Islet precursor cell (in vitro differentiated cells): ENCODE measurements at regions not wholly inside any gene's neighbourhood (a gene's known extent, or its start where the extent isn't known, plus 50 kb on each side); places are given as distances from the start of the nearest gene placed in this dataset.

Experiments
- DNase-seq: peaks from one replicate; pipeline ENCODE4 v3.0.0-alpha.2; 2018

DNA sequence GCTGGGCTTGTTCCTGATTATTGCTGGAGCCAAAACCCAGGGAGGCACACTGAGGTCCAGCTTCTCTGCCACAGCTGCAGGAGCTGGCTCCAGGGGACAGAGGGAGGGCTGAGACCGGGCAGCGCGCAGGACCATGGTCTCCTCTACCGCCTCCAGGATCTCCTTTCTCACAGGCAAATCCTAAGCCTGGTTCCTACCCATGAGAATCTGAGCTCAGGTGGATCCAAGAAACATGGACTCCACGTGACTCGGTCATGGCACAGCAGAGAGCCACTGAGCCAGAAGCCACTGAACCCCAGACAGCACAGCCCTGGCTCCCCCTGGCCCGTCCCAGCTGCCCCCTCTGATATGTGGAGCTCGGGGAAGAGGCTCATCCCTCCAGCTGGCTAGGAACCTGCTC lies 653.4 kb upstream of the ID2 start:
- DNase-seq: no peak

DNA sequence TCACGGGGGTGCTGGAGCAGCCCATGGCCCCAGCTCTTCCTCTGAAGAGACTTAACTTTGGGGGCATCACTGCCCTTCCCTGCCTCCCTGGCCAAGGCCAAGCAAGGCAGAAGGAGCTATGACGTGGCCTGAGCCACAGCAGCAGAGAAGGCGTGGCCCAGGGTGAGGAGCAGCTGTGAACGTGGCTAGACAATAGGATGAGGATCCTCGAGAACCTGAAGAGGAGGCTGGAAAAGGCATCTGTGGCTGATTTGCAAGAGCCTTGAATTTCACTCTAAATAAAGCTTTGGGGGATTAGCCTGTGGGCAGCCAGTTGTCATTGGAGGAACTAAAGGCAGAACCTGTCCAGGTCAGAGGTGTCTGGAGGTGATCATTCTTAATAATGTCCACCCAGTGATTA lies 652.9 kb upstream of the ID2 start:
- DNase-seq: no peak

DNA sequence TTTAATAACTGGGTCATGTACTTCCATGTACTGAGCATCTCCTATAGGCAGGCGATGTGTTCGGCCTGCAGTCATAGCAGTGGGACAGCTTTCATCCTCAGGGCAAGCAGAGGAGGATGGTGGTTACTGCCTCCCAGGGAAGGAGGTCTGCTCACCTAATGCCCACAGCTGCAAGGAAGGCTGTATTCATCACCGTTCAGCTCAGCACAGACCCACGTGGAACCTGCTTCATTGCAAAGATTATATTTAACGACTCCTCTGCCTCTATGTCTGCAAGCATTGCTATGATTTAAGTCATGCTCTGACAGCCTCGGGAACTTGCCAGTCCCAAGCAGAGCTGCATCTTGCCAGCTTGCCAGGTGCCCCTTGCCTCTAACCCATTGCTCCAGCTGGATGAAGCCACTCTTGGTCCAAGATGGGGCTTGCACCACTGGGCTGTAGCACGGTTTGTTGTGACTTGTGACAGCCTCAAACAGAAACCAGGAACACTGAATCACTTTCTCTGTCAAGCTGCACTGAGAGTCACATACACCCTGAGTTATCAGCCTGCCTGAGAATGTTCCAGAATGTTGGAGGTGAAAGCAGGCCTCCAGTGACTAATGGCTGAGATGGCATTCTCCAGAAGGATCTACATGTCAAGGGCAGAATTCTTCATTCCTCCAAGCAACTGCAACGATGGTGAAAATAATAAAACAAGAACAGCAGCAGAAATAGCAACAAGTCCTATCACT lies 651.1 kb upstream of the ID2 start:
- DNase-seq: no peak

DNA sequence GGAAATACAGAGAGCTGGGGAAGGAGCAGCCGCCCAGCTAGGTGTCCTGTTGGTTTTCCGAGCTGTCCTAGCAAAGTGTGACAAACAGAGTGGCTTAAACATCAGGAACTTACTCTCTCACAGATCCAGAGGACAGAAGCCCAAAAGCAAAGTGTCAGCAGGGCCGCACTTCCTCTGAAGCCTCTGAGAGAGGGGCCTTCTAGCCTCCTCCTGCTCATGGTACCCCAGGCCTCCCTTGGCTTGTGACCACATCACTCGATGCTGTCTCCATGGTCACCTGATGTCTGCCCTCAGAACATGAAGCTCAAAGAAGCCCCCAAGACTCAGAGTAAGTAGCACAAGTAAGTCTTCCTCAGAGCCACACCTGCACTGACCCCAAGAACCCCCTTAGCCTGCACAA lies 650.5 kb upstream of the ID2 start:
- no peak for DNase-seq

DNA sequence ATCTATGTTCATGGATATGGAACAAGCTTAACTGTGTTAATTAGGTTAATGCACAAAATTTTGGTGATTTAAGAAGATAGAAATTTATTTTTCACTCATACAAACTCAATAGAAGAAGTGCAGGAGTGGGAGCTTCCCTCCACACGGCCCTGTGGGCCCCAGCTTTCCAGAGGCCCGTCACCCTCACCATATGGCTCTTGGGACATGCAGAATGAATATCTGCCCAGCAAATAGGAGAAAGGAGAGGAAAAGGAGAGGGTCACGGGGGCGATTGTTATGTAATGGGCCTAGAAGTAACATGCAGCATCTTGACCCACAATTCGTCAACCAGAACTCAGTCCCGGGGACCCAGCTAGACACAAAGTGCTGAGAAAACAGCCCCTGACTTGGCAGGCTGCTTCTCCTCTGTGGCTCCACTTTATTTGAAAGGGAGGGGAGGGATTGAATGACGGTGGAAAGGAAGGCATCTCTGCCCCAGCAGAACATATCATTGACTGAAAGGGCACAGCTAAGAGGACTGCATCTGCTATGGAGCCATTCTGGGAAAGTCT lies 648.2 kb upstream of the ID2 start:
- no peak for DNase-seq

DNA sequence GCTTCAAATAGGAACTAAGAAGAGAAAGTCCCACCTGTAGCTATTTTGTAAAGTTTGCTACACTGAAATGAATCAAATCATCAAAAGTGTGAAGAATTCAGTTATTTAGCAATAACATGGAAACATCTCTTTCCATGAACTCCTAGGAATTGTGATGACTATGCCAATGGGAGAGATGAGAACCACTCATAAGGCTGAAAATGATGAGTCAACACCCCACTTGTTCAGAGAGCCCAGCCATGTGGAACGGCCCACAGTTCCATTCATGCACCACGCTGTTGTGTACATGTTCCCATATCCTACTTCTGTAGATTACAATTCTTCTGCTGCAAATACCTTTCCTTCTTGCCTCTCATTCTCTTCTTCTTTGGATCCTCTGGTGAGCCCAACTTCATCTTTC lies 645.5 kb upstream of the ID2 start:
- DNase-seq: no peak

DNA sequence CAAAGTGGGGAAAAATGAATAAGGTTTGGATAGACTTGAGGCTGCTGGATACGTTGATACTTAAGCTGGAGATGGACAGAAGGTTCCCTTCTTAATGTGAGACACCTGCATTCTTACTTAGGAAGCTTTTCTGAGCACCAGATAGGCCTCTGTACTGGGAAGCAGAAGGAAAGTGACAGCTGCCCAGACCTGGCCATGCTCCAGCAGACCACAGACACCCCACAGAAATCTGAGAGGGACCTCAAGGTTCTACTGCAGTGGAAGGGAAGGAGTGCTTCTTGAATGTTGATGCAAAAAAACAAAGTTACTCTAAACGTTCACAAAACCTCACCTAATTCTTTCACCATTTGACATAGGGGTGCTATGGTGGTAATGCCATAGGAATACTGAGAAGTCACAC lies 642.1 kb upstream of the ID2 start:
- DNase-seq: no peak

DNA sequence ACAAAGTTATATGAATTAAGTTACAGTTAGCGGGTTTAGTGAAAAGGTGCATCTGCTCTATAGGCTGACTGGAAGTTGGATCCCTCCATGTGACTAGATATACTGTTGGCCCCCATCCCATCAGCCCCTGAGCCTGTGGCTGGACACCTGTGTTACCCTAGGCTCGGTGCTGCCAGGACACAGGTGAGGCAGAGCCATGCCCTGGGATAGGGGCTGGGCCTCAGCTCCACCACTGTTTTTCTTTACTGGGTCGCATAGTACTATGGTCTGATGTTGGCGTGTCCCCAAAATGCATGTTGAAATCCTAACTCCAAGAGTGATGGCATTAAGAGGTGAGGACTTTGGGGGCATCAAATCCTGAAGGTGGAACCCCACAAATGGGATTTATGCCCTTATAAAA lies 638.6 kb upstream of the ID2 start:
- DNase-seq: no peak

DNA sequence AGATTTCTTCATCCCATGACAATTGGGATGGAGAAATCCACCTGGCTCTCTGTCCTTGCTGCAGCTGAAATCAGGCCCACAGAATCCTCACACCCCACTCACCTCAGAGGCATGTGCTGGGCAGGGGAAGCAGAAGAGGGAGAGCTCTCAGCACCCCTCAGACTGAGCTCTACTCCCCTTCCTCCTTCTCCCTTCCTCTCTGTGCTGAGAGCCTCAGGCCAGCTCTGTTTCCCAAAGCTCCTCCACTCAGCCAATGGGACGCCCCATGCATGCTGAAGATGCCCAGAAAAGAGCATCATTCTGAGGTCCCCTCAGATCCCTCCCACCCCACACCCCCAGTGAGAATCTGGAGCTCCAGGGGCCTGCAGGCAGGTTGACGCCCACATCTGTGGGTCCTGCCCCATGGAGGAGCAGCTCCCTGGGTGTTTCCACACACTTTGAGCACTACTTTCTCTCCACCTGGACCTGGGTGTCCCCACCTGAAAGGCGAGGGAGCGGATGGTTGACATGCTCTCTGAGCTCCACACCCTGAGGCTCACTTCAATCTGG lies 637.7 kb upstream of the ID2 start:
- no peak for DNase-seq

DNA sequence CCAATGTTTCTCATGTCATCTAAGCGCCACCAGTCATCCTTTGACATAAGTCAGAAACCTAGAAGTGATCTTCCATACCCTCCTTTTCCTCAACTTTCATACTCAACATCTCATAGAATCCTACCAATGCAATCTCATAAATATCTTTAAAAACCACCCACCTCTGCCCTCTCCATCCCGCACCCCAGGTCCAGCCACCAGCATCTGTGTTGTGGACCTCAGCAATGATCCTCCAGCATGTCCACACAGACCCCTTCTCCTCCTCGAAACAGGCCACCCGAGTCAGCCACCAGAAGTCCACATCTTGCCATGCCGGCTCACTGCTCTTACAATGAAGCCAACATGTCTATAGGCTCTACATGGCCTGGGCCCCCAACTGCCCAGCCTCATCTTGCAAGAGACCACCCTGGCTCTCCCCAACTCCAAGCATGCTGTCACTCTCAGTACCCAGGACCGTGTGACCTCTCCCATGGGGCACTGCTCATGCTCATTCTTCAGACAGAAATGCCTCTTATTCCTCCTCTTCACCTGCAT lies 636.7 kb upstream of the ID2 start:
- no peak for DNase-seq

DNA sequence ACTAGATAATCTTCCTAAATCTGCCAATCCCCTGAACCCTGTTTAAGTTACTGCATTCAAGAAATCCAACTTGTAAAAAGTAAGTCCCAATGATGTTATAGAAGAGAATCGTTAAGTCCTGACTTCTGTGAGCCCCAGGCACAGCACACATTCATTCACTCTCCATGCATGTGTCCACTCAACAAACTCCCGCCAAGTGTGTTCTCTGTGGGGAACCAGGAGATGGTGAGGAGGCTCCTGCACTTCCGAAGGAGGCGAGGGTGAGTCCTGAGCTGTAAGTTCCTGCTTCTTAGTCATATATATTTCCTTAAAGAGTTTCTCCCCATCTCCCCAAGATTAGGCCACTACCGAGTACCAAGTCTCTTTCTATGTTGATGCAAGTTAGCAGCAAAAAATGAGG lies 635.0 kb upstream of the ID2 start:
- DNase-seq: no peak

DNA sequence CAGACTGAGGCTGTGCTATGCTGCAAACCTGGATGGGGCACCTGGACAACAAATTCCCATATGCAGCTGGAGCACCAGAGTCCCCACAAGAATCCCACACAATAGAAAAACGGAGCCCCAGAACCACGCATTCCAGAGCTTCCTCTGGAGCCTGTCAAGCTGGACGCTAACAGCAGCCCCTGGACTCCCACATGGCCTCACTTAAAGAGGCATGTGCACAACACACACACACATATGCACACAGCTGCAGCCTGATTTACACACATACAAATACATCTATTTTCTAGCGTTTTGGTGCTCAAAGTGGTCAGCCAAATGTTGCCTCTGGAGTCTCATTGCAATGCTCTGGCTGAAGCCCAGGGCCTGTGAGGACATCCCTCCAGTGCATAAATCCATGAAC lies 632.7 kb upstream of the ID2 start:
- no peak for DNase-seq

DNA sequence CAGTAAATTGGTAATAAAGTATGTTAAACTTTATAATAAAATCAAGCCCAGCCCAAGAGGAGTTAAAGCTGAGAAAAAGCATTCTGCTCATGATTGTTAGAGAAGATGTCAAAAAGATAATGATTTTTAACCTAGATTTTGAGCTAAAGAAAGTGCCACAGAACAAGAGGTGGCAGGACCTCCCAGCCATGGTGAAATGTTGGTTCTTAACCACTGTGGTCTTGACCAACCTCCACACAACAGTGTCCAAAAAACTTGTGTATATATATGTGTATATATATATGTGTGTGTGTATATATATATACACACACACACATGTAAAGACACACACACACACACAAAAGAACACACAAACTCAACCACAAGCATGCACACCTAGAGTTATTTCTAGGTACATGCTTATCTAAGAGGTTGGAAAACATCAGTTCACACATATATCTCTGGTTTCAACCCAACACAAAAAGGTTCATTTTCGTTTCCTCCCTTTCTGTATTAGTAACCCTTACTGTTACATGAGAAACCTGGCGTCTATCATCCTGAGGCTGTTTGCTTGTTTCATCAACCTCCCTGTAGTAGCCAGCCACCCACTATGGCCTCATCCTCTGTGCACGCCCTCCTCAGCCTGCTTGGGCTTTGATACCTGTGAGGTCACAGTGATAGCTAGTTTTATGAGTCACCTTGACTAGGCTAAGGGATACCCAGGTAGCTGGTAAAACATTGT lies 631.8 kb upstream of the ID2 start:
- no peak for DNase-seq

DNA sequence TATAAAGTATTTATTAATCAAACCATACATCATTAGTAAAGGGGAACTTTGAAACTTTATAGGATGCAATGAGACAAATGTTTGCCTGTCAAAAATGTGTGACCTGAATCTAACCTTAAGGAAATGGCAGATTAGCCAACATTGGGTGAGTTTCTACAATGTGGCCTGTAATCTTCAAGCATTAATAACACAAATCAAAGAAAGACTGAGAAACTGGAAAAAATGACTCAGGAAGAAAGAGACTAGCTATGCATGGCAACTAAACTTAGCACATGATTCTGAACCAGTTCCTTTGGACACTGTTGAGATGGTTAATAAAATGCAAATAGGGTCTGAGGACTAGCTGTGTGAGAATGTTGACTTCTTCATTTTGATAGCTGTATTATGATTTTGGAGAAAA lies 628.6 kb upstream of the ID2 start:
- DNase-seq: no peak

DNA sequence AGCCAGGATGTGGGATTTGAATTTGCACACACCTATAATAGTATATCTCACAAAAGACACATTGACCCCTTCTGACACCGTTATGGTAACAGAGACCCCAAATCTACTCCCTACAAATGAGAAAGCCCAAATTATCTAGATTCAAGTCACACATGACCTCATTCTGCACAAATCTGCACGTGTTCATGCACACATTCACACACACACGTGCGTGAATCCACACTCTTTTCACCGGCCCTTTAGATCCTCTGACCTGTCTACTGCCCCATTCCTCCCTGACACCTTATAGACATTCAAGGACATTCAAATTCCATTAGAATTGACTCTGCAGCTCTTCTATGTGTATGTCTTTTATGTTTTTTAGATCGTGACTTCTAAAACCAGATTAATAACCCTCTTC lies 627.8 kb upstream of the ID2 start:
- DNase-seq: no peak

DNA sequence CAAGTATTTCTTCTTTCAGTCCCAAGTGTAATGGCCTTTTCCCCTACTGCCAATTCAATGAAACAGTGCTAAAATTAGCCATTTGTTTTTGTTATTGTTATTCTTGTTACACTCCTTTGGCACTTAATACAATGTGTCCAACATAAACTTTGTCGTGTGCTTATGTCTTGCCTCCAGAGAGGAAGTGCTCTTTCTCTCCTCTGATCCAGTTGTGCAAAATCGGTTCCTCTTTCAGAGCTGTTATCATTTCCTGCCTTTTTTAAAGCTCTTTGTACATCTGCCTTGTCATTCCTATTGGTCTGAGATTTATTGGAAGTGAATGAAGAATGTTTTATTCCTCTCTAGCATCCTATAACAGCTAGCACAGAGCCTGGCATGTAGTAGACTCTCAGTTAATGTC lies 623.2 kb upstream of the ID2 start:
- DNase-seq: no peak

DNA sequence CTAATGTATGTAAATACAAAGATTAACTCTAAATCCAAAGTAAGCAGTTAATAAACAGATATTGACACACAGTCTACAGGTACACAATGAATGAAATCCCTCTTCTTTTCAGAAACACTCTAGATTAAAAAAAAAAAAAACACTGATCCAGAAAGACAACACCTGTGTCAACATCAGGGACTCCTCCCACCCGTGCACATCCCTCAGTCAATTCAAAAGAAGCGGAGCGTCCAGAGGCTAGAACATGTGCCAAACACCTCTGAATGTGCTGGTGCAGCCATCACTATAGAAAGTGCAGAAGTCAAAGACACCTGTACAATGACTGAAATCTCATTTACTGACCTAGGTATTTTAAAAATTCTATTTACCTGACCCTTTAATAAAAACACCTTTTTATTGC lies 622.6 kb upstream of the ID2 start:
- DNase-seq: no peak

DNA sequence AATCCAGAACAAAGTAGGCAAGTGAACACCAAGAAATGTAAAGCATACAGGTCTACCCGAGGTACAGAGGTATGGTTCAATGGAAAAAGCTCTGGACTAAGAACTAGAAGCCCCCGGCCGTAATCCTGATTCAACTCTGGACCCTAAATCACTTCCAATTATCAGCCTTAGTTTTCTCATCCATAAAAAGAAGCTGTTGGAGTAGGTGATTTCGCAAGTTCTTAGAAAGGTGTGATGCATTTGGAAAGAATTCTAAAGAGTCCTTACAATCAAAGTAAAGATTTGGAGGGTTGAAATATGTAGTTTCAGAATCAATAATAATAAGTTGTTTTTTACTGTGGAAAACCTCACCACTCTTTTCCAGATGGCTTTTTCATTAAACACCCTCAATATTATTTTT lies 622.1 kb upstream of the ID2 start:
- DNase-seq: no peak

DNA sequence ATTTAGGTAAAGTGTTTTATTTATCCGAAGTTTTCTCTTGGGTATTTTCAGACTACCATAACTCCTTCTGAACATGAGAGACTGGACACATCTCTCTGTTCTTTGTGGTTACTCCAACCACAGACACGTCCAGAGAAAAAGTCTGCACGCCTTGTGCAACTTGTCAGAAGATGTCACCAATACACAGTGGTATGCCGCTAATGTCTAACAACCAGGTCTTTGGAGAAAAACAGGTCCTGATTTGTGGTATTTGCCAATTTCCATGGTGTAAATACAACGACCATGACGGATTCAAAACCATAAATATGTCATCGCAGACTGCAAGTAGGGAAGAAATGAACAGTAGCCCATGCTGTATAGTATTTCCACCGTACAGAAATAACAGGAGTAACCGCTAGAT lies 620.6 kb upstream of the ID2 start:
- DNase-seq: no peak

DNA sequence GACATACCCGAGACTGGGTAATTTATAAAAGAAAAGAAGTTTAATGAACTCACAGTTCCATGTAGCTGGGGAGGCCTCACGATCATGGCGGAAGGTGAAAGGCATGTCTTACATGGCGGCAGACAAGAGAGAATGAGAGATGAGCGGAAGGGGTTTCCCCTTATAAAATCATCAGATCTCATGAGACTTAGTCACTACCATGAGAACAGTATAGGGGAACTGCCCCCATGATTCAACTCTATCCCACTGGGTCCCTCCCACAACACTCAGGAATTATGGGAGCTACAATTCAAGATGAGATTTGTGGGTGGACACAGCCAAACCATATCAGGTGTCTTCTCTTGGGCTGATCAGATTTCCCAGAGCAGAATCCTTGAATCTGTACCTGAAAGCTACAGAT lies 617.3 kb upstream of the ID2 start:
- no peak for DNase-seq

DNA sequence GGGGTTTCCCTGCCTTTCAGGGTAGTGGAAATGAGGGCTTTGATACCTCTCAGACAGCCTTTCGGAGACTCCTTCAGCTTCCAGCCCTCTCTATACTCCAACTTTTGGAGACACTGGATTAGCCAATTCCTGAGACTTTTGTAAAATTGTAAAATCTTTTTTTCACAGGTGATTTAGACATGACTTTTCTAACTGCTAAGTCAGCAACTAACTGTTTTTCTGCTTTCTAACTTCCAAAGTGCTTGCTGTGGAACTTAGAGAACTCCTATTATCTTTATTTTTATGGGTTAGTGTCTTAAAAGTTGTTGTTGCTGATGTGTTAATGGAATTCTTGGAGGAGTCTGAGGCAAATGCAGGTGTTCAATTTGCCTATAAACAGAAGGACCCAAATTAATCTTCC lies 616.7 kb upstream of the ID2 start:
- DNase-seq: no peak

DNA sequence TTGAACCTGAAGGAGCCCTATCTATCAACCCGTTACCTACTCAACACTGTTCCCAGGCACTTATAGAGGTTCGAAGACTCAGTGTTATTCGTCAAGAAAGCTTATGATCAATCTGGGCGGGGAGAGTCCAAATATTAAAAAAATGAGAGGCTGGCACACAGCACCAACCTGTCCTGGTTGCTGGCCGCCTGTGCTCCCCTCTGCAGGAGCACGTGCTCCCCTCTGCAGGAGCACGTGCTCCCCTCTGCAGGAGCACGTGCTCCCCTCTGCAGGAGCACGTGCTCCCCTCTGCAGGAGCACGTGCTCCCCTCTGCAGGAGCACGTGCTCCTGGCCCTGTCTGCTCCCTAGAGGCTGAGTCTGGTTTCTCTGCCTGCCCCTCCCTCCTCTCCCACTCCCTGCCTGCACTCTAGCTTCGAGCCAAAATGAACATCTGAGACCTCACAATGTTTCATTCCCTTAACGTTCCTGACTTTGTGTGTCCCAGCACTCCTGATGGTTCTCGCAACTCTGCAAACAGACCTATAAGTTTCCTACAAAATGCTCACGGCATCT lies 614.0 kb upstream of the ID2 start:
- DNase-seq: no peak

DNA sequence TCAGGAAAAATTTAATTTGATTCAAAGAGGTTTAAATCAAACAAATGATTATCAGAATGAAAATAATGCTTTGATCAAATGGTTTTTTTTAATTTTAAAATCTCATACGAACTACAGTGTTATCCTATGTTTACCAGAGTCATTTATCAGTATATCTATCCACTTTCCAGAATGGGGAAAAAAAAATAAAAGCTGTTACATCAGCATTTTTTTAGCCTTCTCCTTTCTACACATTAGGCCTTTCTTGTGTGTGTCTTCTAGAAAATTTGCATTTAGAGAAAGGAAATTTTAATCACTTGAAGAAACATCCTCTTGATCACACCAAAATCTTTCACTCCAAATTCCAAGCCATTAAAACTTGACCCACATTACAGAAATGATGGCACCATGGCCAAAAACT lies 608.9 kb upstream of the ID2 start:
- DNase-seq: no peak

DNA sequence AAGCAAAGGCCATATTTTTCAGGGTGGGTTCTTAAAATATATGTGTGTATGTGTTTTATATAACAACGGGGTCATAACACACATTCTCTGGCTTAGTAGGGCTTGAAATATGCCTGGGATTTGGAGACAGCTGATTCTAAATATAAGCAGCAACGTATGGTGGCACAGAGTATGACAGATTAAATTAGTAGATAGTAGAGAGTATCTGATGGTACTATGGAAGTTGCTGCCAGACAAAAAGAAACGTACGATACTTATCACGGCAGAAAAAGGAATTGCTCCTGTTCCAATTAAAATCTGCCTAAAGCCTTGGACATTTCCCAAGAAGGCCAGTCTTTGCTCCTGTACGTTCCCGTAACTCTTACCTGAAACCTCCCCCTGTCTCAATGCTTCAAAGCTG lies 607.9 kb upstream of the ID2 start:
- DNase-seq: no peak
